ENCODE measurements at regions not wholly inside any gene's neighbourhood (a gene's known extent, or its start where the extent isn't known, plus 50 kb on each side); places are given as distances from the start of the nearest gene placed in this dataset.
"Not testable (repeated sequence)": the region's sequence is repeated elsewhere in the genome, so short reads cannot be mapped to it uniquely, and the experiment has no call there.

DNA sequence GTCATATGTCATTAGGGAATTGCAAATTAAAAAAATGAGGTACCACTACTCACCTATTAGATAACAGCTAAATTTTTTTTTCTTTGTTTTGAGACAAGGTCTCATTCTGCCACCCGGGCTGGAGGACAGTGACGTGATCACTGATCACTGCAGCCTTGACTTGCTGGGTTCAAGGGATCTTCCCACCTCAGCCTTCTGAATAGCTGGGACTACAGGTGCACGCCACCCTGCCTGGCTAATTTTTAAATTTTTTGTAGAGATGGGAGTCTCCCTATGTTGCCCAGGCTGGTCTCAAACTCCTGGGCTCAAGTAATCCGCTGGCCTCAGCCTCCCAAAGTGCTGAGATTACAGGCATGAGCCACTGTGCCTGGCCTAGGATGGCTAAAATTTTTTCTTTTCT is 57.1 kb upstream of the NCOA3 start:
- H3K27me3 ChIP-seq: no peaks in the 10 kb centered on the region
- no peak overlapping the region for H3K4me3 ChIP-seq
- TF ChIP-seq, protein P1, sequence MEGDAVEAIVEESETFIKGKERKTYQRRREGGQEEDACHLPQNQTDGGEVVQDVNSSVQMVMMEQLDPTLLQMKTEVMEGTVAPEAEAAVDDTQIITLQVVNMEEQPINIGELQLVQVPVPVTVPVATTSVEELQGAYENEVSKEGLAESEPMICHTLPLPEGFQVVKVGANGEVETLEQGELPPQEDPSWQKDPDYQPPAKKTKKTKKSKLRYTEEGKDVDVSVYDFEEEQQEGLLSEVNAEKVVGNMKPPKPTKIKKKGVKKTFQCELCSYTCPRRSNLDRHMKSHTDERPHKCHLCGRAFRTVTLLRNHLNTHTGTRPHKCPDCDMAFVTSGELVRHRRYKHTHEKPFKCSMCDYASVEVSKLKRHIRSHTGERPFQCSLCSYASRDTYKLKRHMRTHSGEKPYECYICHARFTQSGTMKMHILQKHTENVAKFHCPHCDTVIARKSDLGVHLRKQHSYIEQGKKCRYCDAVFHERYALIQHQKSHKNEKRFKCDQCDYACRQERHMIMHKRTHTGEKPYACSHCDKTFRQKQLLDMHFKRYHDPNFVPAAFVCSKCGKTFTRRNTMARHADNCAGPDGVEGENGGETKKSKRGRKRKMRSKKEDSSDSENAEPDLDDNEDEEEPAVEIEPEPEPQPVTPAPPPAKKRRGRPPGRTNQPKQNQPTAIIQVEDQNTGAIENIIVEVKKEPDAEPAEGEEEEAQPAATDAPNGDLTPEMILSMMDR (IDR thresholded peaks at IDR 0.05; ENCODE audit: low read depth, low read length): no peak
- H3K4me1 ChIP-seq (ENCODE audit: low read depth): no peaks in the 10 kb centered on the region
- DNase-seq (ENCODE audit: low read depth in 1 of 2, low spot score in 1 of 2): no peak
- H3K27ac ChIP-seq: no peak overlapping the region
- H3K9me3 ChIP-seq (ENCODE audit: low read depth): no peaks in the 10 kb centered on the region
- H3K36me3 ChIP-seq: no peaks in the 10 kb centered on the region

DNA sequence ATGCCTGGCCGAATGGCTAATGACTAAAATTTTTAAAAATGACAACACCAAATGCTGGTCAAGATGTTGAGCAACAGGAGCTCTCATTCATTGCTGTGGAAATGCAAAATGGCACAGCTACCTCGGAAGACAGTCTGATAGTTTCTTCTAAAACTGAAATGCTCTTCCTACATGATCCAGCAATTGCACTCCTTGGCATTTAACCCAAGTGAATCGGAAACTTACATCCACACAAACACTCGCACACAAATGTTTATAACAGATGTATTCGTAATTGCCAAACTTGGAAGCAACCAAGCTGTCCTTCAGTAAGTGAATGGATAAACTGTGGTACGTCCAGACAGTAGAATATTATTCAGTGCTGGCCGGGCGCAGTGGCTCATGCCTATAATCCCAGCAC is 56.4 kb upstream of the NCOA3 start:
- Histone ChIP-seq H3K27me3 (no peaks in the 10 kb centered on the region), H3K4me1 (ENCODE audit: low read depth) (no peaks in the 10 kb centered on the region), H3K9me3 (ENCODE audit: low read depth) (no peaks in the 10 kb centered on the region), H3K4me3 (no peak overlapping the region), H3K36me3 (no peaks in the 10 kb centered on the region), H3K27ac (no peak overlapping the region)
- TF ChIP-seq, protein P1 (IDR thresholded peaks at IDR 0.05; ENCODE audit: low read depth, low read length): no peak
- DNase-seq (ENCODE audit: low read depth in 1 of 2, low spot score in 1 of 2): no peak

DNA sequence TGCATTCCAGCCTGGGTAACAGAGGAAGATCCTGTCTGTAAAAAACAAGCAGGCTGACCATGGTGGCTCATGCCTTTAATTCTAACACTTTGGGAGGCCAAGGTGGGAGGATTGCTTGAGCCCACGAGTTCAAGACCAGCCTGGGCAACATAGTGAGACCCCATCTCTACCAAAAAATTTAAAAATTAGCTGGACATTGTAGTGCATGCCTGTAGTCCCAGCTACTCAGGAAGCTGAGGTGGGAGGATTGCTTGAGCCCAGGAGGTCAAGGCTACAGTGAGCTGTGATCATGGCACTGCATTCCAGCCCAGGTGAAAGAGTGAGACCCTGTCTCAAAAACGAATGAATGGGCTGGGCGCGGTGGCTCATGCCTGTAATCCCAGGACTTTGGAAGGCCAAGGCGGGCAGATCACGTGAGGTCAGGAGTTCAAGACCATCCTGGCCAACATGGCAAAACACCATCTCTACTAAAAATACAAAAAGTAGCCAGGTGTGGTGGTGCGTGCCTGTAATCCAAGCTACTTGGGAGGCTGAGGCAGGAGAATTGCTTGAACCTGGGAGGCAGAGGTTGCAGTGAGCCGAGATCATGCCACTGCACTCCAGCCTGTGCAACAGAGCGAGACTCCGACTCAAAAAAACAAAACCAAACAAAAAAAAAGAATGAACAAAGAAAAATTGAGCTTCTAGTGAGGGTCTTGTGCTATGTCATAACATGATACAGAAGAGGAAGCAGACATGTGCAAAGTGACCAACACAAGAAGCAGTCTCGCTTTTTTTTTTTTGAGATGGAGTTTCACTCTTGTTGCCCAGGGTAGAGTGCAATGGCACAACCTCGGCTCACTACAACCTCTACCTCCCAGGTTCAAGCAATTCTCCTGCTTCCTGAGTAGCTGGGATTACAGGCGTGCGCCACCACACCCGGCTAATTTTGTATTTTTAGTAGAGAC is 54.1 kb upstream of the NCOA3 start:
- H3K36me3 ChIP-seq; H3K27me3 ChIP-seq; H3K9me3 ChIP-seq (ENCODE audit: low read depth); DNase-seq (ENCODE audit: low read depth in 1 of 2, low spot score in 1 of 2); H3K4me3 ChIP-seq; H3K27ac ChIP-seq; H3K4me1 ChIP-seq (ENCODE audit: low read depth): not testable (repeated sequence)

DNA sequence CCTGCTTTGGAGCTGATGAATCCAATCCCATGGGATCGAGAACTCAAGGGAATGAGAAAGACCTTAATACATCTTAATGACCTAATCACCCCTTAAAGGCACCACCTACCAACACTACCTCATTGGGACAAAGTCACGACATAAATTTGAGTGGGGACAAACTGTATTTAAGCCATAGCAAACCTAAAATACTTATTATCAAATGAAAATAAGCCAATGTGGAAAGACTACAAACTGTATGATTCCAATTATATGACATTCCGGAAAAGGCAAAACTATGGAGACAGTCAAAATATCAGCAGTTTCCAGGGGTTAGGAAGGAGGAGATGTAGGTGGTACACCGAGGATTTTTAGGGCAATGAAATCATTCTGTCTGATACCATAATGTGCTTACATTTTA is 53.3 kb upstream of the NCOA3 start:
- no peaks in the 10 kb centered on the region for H3K9me3 ChIP-seq (ENCODE audit: low read depth)
- H3K36me3 ChIP-seq: no peaks in the 10 kb centered on the region
- H3K27ac ChIP-seq: no peak overlapping the region
- no peak overlapping the region for H3K4me3 ChIP-seq
- no peak for DNase-seq (ENCODE audit: low read depth in 1 of 2, low spot score in 1 of 2)
- TF ChIP-seq, protein P1 (IDR thresholded peaks at IDR 0.05; ENCODE audit: low read depth, low read length): no peak
- no peaks in the 10 kb centered on the region for H3K27me3 ChIP-seq
- no peaks in the 10 kb centered on the region for H3K4me1 ChIP-seq (ENCODE audit: low read depth)

DNA sequence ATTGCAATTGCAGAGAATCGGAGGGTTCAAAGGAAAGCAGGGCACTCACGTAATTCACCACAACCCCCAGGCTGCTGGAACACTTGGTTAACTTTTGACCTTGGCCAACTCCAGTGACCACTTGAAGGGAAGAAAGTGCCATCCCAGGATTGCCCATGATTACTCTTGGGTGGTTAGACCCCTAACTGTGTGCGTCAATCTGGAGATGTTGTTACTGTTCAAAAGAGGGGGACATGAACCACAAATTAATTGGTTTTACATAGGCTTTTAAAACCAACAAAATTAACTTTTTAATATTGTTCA is 50.1 kb upstream of the NCOA3 start:
- H3K4me3 ChIP-seq: no peak overlapping the region
- H3K4me1 ChIP-seq (ENCODE audit: low read depth): no peaks in the 10 kb centered on the region
- H3K36me3 ChIP-seq: no peaks in the 10 kb centered on the region
- no peak for DNase-seq (ENCODE audit: low read depth in 1 of 2, low spot score in 1 of 2)
- TF ChIP-seq, protein P1 (IDR thresholded peaks at IDR 0.05; ENCODE audit: low read depth, low read length): no peak
- no peak overlapping the region for H3K27ac ChIP-seq
- H3K9me3 ChIP-seq (ENCODE audit: low read depth): no peaks in the 10 kb centered on the region
- H3K27me3 ChIP-seq: no peaks in the 10 kb centered on the region

Measured in cardiac muscle cell (in vitro differentiated cells and primary cell).